IMR-90 (cell line): ENCODE measurements at regions not wholly inside any gene's neighbourhood (a gene's known extent, or its start where the extent isn't known, plus 50 kb on each side); places are given as distances from the start of the nearest gene placed in this dataset.

Source experiments
- ATAC-seq: fragments of 200-7000 bp; cut with Tn5 transposase; 2 replicates; pipeline ENCODE4 v1.9.1; 2020; ENCODE audit warnings: low read depth, mild to moderate bottlenecking, moderate library complexity
- BruUV-seq: library from RNA; stranded (reverse); fragments of 400-500 nt; replicated peaks from 2 replicates; lab custom pipeline; 2021; lab: Mats Ljungman, UMichigan
- CTCF ChIA-PET: fragments of 300-600 bp; formaldehyde crosslinking; extraction: SDS; loops from one replicate; lab custom pipeline; 2021; ENCODE audit warnings: antibody characterized with exemption; lab: Yijun Ruan, JAX
- POLR2A ChIA-PET: fragments of 300-600 bp; sonication (Branson Sonifier 250); formaldehyde crosslinking; loops from one replicate; lab custom pipeline; 2022; ENCODE audit warnings: antibody characterized with exemption; ENCODE audit not compliant: unreplicated experiment; lab: Charles Lee
- DNase-seq: peaks from one replicate; pipeline ENCODE4 v3.0.0; 2013
- H2AFZ ChIP-seq: replicated peaks from 2 replicates; pipeline ENCODE3; 2013; ENCODE audit warnings: low read length, mild to moderate bottlenecking; ENCODE audit not compliant: poor library complexity
- H2AK5ac ChIP-seq: 2 replicates; pipeline ENCODE4 v1.6.1; 2013; ENCODE audit warnings: low read depth, low read length, inconsistent platforms
- H2AK9ac ChIP-seq: replicated peaks from 2 replicates; pipeline ENCODE3; 2013; ENCODE audit warnings: mild to moderate bottlenecking, low read depth, low read length, moderate library complexity; ENCODE audit not compliant: poor library complexity
- H2BK120ac ChIP-seq: 2 replicates; pipeline ENCODE4 v1.6.1; 2013; ENCODE audit warnings: low read depth, low read length, inconsistent platforms
- H2BK15ac ChIP-seq: 3 replicates; pipeline ENCODE4 v1.6.1; 2013; ENCODE audit warnings: low read depth, low read length, inconsistent platforms
- H2BK20ac ChIP-seq: 2 replicates; pipeline ENCODE4 v1.6.1; 2013; ENCODE audit warnings: low read depth, mild to moderate bottlenecking, inconsistent platforms, low read length, moderate library complexity
- H2BK5ac ChIP-seq: 2 replicates; pipeline ENCODE4 v1.6.1; 2013; ENCODE audit warnings: mild to moderate bottlenecking, low read depth, low read length, inconsistent platforms; ENCODE audit not compliant: poor library complexity, severe bottlenecking
- H3K14ac ChIP-seq: replicated peaks from 2 replicates; pipeline ENCODE4 v1.6.1; 2013; ENCODE audit warnings: low read depth, low read length, inconsistent platforms
- H3K18ac ChIP-seq: 2 replicates; pipeline ENCODE4 v1.6.1; 2013; ENCODE audit warnings: low read depth, low read length, control low read depth
- H3K23ac ChIP-seq: 2 replicates; pipeline ENCODE4 v1.6.1; 2013; ENCODE audit warnings: low read depth, low read length, inconsistent platforms
- H3K27ac ChIP-seq: 2 replicates; pipeline ENCODE4 v1.5.1; 2013; ENCODE audit warnings: mild to moderate bottlenecking, control low read depth, low read length; ENCODE audit not compliant: insufficient read depth
- H3K27me3 ChIP-seq: 2 replicates; pipeline ENCODE4 v1.6.1; 2013; ENCODE audit warnings: low read length; ENCODE audit not compliant: control insufficient read depth, insufficient read depth
- H3K36me3 ChIP-seq: 2 replicates; pipeline ENCODE4 v1.6.1; 2013; ENCODE audit warnings: low read length, mixed read lengths; ENCODE audit not compliant: control insufficient read depth, insufficient read depth
- H3K4ac ChIP-seq: 2 replicates; pipeline ENCODE4 v1.6.1; 2013; ENCODE audit warnings: low read depth, low read length, inconsistent platforms
- H3K4me1 ChIP-seq: 2 replicates; pipeline ENCODE4 v1.6.1; 2013; ENCODE audit warnings: low read length, mixed read lengths; ENCODE audit not compliant: control insufficient read depth, insufficient read depth
- H3K4me2 ChIP-seq: 2 replicates; pipeline ENCODE4 v1.6.1; 2013; ENCODE audit warnings: low read depth, mild to moderate bottlenecking, control low read depth, low read length, moderate library complexity
- H3K4me3 ChIP-seq: 2 replicates; pipeline ENCODE4 v1.5.1; 2013; ENCODE audit warnings: low read depth, mild to moderate bottlenecking, control low read depth, low read length, moderate library complexity; ENCODE audit not compliant: insufficient read depth
- H3K56ac ChIP-seq: 2 replicates; pipeline ENCODE4 v1.6.1; 2013; ENCODE audit warnings: low read length, inconsistent platforms; ENCODE audit not compliant: insufficient read depth; ENCODE audit errors: extremely low read depth
- H3K79me1 ChIP-seq, 2 experiments: 2 replicates each; pipeline ENCODE4 v1.6.1; 2013; ENCODE audit warnings: low read length in 2 of 2, inconsistent platforms in 1 of 2, low read depth in 1 of 2
- H3K9ac ChIP-seq: 2 replicates; pipeline ENCODE4 v1.6.1; 2013; ENCODE audit warnings: low read depth, low read length, control low read depth
- H3K9me1 ChIP-seq: 2 replicates; pipeline ENCODE4 v1.6.1; 2013; ENCODE audit warnings: low read length, inconsistent platforms; ENCODE audit not compliant: insufficient read depth
- H3K9me3 ChIP-seq: 2 replicates; pipeline ENCODE4 v1.6.1; 2013; ENCODE audit warnings: low read length; ENCODE audit not compliant: control insufficient read depth, insufficient read depth
- H4K20me1 ChIP-seq: 2 replicates; pipeline ENCODE4 v1.6.1; 2013; ENCODE audit warnings: low read length, inconsistent platforms; ENCODE audit not compliant: insufficient read depth
- H4K5ac ChIP-seq: 2 replicates; pipeline ENCODE4 v1.6.1; 2013; ENCODE audit warnings: mild to moderate bottlenecking, low read depth, low read length, control low read depth
- H4K8ac ChIP-seq, 2 experiments: 2 replicates each; pipeline ENCODE4 v1.6.1; 2013; ENCODE audit warnings: low read depth in 2 of 2, low read length in 2 of 2, control low read depth in 1 of 2, inconsistent platforms in 1 of 2
- H4K91ac ChIP-seq: 2 replicates; pipeline ENCODE4 v1.6.1; 2013; ENCODE audit warnings: low read depth, low read length, inconsistent platforms; ENCODE audit not compliant: insufficient read depth
- BHLHE40 ChIP-seq: fragments of 150-350 bp; IDR thresholded peaks from 2 replicates; pipeline ENCODE4 v1.6.1; 2016; ENCODE audit warnings: mild to moderate bottlenecking, low read depth, low read length
- CHD1 ChIP-seq: IDR thresholded peaks from 2 replicates; pipeline ENCODE4 v1.6.1; 2012; ENCODE audit warnings: low read depth, low read length, improper control_type of control experiment
- CTCF ChIP-seq: conservative IDR thresholded peaks from 2 replicates; pipeline ENCODE4 v1.5.1; 2012; ENCODE audit warnings: mild to moderate bottlenecking, low read depth, low read length, improper control_type of control experiment
- ELK1 ChIP-seq: fragments of 150-350 bp; IDR thresholded peaks from 2 replicates; pipeline ENCODE4 v1.6.1; 2016; ENCODE audit warnings: low read depth, mild to moderate bottlenecking, low read length, moderate library complexity, borderline replicate concordance
- FOS ChIP-seq: fragments of 150-350 bp; IDR thresholded peaks from 2 replicates; pipeline ENCODE4 v1.6.1; 2016; ENCODE audit warnings: low read depth, low read length
- MAZ ChIP-seq: IDR thresholded peaks from 2 replicates; pipeline ENCODE4 v1.6.1; 2012; ENCODE audit warnings: low read depth, mild to moderate bottlenecking, low read length, improper control_type of control experiment, moderate library complexity, borderline replicate concordance
- MXI1 ChIP-seq: IDR thresholded peaks from 2 replicates; pipeline ENCODE4 v1.6.1; 2012; ENCODE audit warnings: low read depth, mild to moderate bottlenecking, low read length, moderate library complexity, borderline replicate concordance
- RAD21 ChIP-seq: IDR thresholded peaks from 2 replicates; pipeline ENCODE4 v1.6.1; 2012; ENCODE audit warnings: low read length, improper control_type of control experiment
- RCOR1 ChIP-seq: IDR thresholded peaks from 2 replicates; pipeline ENCODE4 v1.6.1; 2012; ENCODE audit warnings: mild to moderate bottlenecking, low read length, improper control_type of control experiment; ENCODE audit not compliant: insufficient replicate concordance
- RFX5 ChIP-seq: IDR thresholded peaks from 2 replicates; pipeline ENCODE4 v1.8.0; 2012; ENCODE audit warnings: low read depth, mild to moderate bottlenecking, low read length, moderate library complexity
- USF2 ChIP-seq: fragments of 150-350 bp; IDR thresholded peaks from 2 replicates; pipeline ENCODE4 v1.6.1; 2017; ENCODE audit warnings: mild to moderate bottlenecking, antibody characterized with exemption, low read length, low read depth
- WGBS, 2 experiments: methylation state at CpG; one replicate each; pipeline versions ENCODE4 v1.1.5 to v1.1.7; 2013; ENCODE audit warnings: missing lambda C conversion rate in 2 of 2; ENCODE audit not compliant: insufficient read length in 1 of 2; ENCODE audit errors: extremely low coverage in 2 of 2; 5-methylcytosine and 5-hydroxymethylcytosine counted together
- dilution Hi-C: fragments of 300-500 bp; cut with HindIII; formaldehyde crosslinking; loops from one replicate; pipeline ENCODE4 v1.14.3; 2018; ENCODE audit warnings: low sequenced_read_pairs; ENCODE audit not compliant: unreplicated experiment
- in situ Hi-C: fragments of 300-500 bp; cut with MboI; formaldehyde crosslinking; loops from 3 replicates; pipeline ENCODE4 v1.14.3; 2019; ENCODE audit warnings: low sequenced_read_pairs, inconsistent platforms, mixed read lengths
- intact Hi-C: fragments of 100-400 bp; cut with micrococcal nuclease; formaldehyde crosslinking; loops from 2 replicates; pipeline ENCODE4 v1.10.0; 2022

- H3K4me2 ChIP-seq, result no peak overlapping the region
- H3K79me1 ChIP-seq, result no peaks in the 10 kb centered on the region
- H3K23ac ChIP-seq, result no peak overlapping the region
- no peaks in the 10 kb centered on the region for H3K36me3 ChIP-seq
- H3K14ac ChIP-seq, result no peak overlapping the region
- no peak overlapping the region for H2BK120ac ChIP-seq
- no peak overlapping the region for H3K4ac ChIP-seq
- H2BK15ac ChIP-seq, result no peak overlapping the region
- no peak overlapping the region for H3K56ac ChIP-seq
- no peaks in the 10 kb centered on the region for H3K27me3 ChIP-seq
- no peak overlapping the region for H3K4me3 ChIP-seq
- H4K20me1 ChIP-seq, result no peaks in the 10 kb centered on the region
- no peak overlapping the region for H2AK5ac ChIP-seq
- H2BK5ac ChIP-seq, result no peak overlapping the region
- H3K4me1 ChIP-seq, result no peaks in the 10 kb centered on the region
- H3K9me3 ChIP-seq, result no peaks in the 10 kb centered on the region
- BruUV-seq, result no TSS peak
- ATAC-seq, result no peak
- TF ChIP-seq CHD1, result no peak
- no peak for TF ChIP-seq RAD21
- no peak for TF ChIP-seq CTCF
- no peak for TF ChIP-seq USF2
- TF ChIP-seq ELK1, result no peak
- TF ChIP-seq MAZ, result no peak
- TF ChIP-seq RFX5, result no peak
- TF ChIP-seq MXI1, result no peak
- no peak for TF ChIP-seq RCOR1
- no peak for TF ChIP-seq FOS
- TF ChIP-seq BHLHE40, result no peak
- H2AK9ac ChIP-seq, result no peak overlapping the region
- no peak overlapping the region for H4K8ac ChIP-seq
- ChIA-PET POLR2A (no interaction called here), CTCF (no interaction called here)
- H4K5ac ChIP-seq, result no peak overlapping the region
- no peak overlapping the region for H3K18ac ChIP-seq
- no peak overlapping the region for H3K27ac ChIP-seq
- WGBS, 2 experiments, result no CpG with 5 or more reads among the region's 6 CpGs
- H3K9ac ChIP-seq, result no peak overlapping the region
- dilution Hi-C loops, result no loop called here
- H2AFZ ChIP-seq, result no peak overlapping the region
- no peaks in the 10 kb centered on the region for H3K9me1 ChIP-seq
- no peak for DNase-seq
- intact Hi-C loops, result no loop called here
- in situ Hi-C loops, result no loop called here
- H2BK20ac ChIP-seq, result no peak overlapping the region
- no peak overlapping the region for H4K91ac ChIP-seq
Observed at GRCh38 chr7:91691865-91692264, 188.6 kb downstream of the MTERF1 start.
